Omental fat pad (tissue), 3 donors: ENCODE measurements at regions not wholly inside any gene's neighbourhood (a gene's known extent, or its start where the extent isn't known, plus 50 kb on each side); places are given as distances from the start of the nearest gene placed in this dataset.
"Not testable (repeated sequence)": the region's sequence is repeated elsewhere in the genome, so short reads cannot be mapped to it uniquely, and the experiment has no call there.

Source experiments
- ATAC-seq: fragments of 150-250 bp; one replicate; pipeline ENCODE4 v1.9.1; 2016; ENCODE audit warnings: mild to moderate bottlenecking, moderate library complexity; ENCODE audit not compliant: low FRiP score
- DNase-seq: peaks from one replicate; pipeline ENCODE4 v3.0.0-alpha.2; 2019; ENCODE audit warnings: low spot score
- CTCF ChIP-seq, 3 donors: fragments of 450-650 bp; IDR thresholded peaks; one replicate each; pipeline ENCODE4 v1.5.1; 2016 to 2017; ENCODE audit warnings: antibody characterized with exemption in 3 of 3, mild to moderate bottlenecking in 3 of 3, moderate library complexity in 2 of 3

GRCh38 chr18:51490417-51490816 lies 292.9 kb upstream of the MEX3C start:
- ATAC-seq (no peak), DNase-seq (no peak)
- no peak for TF ChIP-seq CTCF (IDR thresholded peaks at IDR 0.05)

GRCh38 chr18:51490860-51491259 lies 293.4 kb upstream of the MEX3C start:
- ATAC-seq = no peak
- TF ChIP-seq CTCF (IDR thresholded peaks at IDR 0.05) = no peak
- no peak for DNase-seq

- ATAC-seq (no peak), DNase-seq (no peak)
These were observed 294.3 kb upstream of the MEX3C start for GRCh38 chr18:51491678-51492372.

GRCh38 chr18:51498085-51498855 lies 300.8 kb upstream of the MEX3C start:
- no peak for ATAC-seq
- no peak for DNase-seq
- no peak for TF ChIP-seq CTCF (IDR thresholded peaks at IDR 0.05)

More at GRCh38 chr18:51491678-51492372, 294.3 kb upstream of the MEX3C start:
- no peak for TF ChIP-seq CTCF (IDR thresholded peaks at IDR 0.05)

GRCh38 chr18:51503351-51503750 lies 305.9 kb upstream of the MEX3C start:
- ATAC-seq (no peak), DNase-seq (no peak)
- TF ChIP-seq CTCF (IDR thresholded peaks at IDR 0.05) = no peak

GRCh38 chr18:51506811-51507210 lies 309.3 kb upstream of the MEX3C start:
- DNase-seq = no peak
- no peak for TF ChIP-seq CTCF (IDR thresholded peaks at IDR 0.05)
- ATAC-seq = no peak

GRCh38 chr18:51508410-51508809 lies 310.9 kb upstream of the MEX3C start:
- DNase-seq, ATAC-seq: not testable (repeated sequence)
